ENCODE measurements at regions not wholly inside any gene's neighbourhood (a gene's known extent, or its start where the extent isn't known, plus 50 kb on each side); places are given as distances from the start of the nearest gene placed in this dataset.
"Not testable (repeated sequence)": the region's sequence is repeated elsewhere in the genome, so short reads cannot be mapped to it uniquely, and the experiment has no call there.

DNA sequence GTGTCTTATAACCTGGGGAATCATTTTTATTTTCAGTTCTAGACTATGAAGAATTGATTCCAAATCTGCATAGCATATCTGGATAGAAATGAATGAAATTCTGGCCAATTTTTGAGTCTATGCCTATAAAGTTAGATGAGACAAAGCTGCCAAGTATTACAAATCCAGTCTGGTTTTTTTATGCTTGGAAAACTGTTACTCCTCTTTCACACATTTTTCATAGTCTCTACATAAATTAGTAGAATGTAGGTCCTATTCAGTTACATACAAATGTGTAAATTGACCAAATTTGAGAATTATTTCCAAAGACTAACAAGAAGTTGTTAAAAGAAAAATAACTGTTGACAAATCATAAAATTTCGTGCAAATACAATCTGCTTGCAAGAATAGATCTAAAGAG is 1505.2 kb downstream of the AMY1C start:
- TF ChIP-seq, protein P1, sequence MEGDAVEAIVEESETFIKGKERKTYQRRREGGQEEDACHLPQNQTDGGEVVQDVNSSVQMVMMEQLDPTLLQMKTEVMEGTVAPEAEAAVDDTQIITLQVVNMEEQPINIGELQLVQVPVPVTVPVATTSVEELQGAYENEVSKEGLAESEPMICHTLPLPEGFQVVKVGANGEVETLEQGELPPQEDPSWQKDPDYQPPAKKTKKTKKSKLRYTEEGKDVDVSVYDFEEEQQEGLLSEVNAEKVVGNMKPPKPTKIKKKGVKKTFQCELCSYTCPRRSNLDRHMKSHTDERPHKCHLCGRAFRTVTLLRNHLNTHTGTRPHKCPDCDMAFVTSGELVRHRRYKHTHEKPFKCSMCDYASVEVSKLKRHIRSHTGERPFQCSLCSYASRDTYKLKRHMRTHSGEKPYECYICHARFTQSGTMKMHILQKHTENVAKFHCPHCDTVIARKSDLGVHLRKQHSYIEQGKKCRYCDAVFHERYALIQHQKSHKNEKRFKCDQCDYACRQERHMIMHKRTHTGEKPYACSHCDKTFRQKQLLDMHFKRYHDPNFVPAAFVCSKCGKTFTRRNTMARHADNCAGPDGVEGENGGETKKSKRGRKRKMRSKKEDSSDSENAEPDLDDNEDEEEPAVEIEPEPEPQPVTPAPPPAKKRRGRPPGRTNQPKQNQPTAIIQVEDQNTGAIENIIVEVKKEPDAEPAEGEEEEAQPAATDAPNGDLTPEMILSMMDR (IDR thresholded peaks at IDR 0.05; ENCODE audit: insufficient read depth, low read depth, low read length, missing control alignments), result no peak
- no peak overlapping the region for H3K4me3 ChIP-seq (ENCODE audit: low read depth, low read length)
- DNase-seq (ENCODE audit: low read depth), result no peak

DNA sequence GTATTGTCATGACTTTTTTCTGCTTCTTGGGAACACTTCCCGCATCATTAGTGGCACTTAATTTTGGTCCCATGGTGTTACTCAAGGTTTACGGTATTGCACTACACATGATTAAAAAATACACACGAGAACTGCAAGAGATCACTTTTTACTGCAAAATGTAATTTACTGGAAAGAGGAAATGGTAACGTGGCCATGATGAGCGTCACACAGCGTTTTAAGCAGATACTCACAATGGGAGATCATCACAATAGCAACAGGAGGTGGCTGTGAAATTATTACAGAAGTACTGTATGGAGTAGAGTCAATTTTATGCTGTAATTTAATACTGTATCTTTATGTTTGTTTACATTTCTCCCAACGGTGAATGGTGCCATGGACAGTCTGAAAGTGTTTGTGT is 1510.3 kb downstream of the AMY1C start:
- TF ChIP-seq, protein P1 (IDR thresholded peaks at IDR 0.05; ENCODE audit: insufficient read depth, low read depth, low read length, missing control alignments), result no peak
- no peak for DNase-seq (ENCODE audit: low read depth)
- H3K4me3 ChIP-seq (ENCODE audit: low read depth, low read length), result no peak overlapping the region

DNA sequence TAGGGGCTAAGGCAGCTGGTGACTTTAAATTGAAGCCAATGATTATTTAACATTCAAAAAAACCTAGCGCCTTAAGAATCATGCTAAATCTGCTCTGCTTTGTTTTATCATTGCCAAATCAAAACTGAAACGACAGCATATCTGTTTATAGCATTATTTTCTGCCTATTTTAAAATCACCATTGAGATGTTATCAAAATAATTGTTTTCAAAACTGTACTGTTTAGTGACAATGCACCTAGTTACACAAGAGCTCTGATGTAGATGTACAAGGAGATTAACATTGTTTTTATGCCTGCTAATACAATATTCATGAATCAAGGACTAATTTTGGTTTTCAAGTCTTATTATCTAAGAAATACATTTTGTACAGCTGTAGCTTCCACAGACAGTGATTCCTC is 1521.3 kb downstream of the AMY1C start:
- no peak for DNase-seq (ENCODE audit: low read depth)
- no peak overlapping the region for H3K4me3 ChIP-seq (ENCODE audit: low read depth, low read length)
- TF ChIP-seq, protein P1 (IDR thresholded peaks at IDR 0.05; ENCODE audit: insufficient read depth, low read depth, low read length, missing control alignments), result no peak

DNA sequence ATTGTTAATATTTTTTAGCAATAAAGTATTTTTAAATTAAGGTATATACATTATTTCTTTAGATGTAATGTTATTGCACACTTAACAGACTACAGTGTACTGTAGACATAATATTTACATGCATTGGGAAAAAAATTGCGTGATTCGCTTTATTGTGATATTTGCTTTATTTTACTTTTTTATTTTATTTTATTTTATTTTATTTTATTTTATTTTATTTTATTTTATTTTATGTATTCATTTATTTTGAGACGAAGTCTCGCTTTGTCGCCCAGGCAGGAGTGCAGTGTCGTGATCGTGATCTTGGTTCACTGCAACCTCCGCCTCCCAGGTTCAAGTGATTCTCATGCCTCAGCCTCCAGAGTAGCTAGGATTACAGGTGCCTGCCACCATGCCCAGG is 1522.7 kb downstream of the AMY1C start:
- H3K4me3 ChIP-seq (ENCODE audit: low read depth, low read length), result not testable (repeated sequence)

DNA sequence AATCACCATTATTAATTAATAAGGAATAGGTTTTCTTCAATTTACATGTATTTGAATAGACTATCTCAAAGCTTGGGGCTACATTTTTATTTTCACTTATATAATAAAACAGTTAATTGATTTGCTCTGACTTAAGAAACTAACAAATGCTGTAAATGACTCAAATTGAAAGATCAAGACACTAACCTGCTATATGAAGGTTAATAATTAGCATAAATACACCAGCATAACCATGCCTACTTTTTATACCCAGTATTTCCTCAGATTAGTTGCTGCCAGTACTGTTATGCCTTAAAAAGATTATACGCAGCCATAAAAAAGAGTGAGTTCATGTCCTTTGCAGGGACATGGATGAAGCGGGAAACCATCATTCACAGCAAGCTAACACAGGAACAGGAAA is 1545.1 kb downstream of the AMY1C start:
- no peak overlapping the region for H3K4me3 ChIP-seq (ENCODE audit: low read depth, low read length)
- no peak for DNase-seq (ENCODE audit: low read depth)
- TF ChIP-seq, protein P1 (IDR thresholded peaks at IDR 0.05; ENCODE audit: insufficient read depth, low read depth, low read length, missing control alignments), result no peak

More for the DNA sequence above, 1522.7 kb downstream of the AMY1C start:
- DNase-seq (ENCODE audit: low read depth), result not testable (repeated sequence)

DNA sequence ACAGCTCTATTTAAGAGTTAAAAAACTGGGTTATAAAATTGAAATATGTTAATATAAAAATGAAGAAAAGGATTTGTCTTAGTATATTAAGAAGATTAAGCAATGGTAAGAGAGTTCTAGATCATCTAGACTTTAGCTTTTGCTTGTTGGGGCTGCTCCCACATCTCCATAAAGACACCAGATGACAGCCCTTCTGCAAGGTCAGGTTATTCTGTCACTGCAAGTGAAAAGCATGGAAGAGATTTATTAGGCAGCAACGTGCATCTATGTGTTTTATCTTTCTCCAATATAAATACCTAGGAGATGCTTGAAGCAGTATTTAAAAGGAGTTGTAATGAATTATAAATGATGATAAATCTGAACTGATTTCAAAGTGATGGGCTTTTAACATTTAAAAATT is 1560.4 kb downstream of the AMY1C start:
- no peak overlapping the region for H3K4me3 ChIP-seq (ENCODE audit: low read depth, low read length)
- no peak for DNase-seq (ENCODE audit: low read depth)
- TF ChIP-seq, protein P1 (IDR thresholded peaks at IDR 0.05; ENCODE audit: insufficient read depth, low read depth, low read length, missing control alignments), result no peak

DNA sequence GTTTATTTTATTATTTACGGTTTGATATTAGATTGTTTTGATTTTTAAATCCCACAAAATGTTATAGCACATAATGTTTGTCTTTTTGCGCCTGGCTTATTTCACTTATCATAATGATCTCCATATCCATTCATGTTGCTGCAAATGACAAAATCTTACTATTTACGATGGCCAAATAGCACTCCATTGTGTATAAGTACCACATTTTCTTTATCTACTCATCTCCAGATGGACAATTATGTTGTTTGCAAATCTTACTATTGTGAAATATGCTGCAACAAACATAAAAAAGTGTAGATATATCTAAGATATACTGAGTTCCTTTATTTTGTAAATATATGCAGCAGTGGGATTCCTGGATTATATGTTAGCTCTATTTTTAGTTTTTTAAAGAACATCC is 1568.3 kb downstream of the AMY1C start:
- no peak overlapping the region for H3K4me3 ChIP-seq (ENCODE audit: low read depth, low read length)
- TF ChIP-seq, protein P1 (IDR thresholded peaks at IDR 0.05; ENCODE audit: insufficient read depth, low read depth, low read length, missing control alignments), result no peak
- no peak for DNase-seq (ENCODE audit: low read depth)

All from GM12865 (cell line).